HG03439 (cell line): ENCODE measurements at regions not wholly inside any gene's neighbourhood (a gene's known extent, or its start where the extent isn't known, plus 50 kb on each side); places are given as distances from the start of the nearest gene placed in this dataset.
"Not testable (repeated sequence)": the region's sequence is repeated elsewhere in the genome, so short reads cannot be mapped to it uniquely, and the experiment has no call there.

Source experiments
- ATAC-seq: cut with Tn5 transposase; IDR thresholded peaks from one replicate; pipeline ENCODE4 v1.9.1; 2021; ENCODE audit warnings: mild to moderate bottlenecking, moderate library complexity; ENCODE audit not compliant: unreplicated experiment

GRCh38 chr5:36389245-36389644, 87.5 kb upstream of the RANBP3L start:
- no peak for ATAC-seq

GRCh38 chr5:36390640-36391039, 88.9 kb upstream of the RANBP3L start:
- no peak for ATAC-seq

GRCh38 chr5:36392186-36392585, 90.5 kb upstream of the RANBP3L start:
- no peak for ATAC-seq

- no peak for ATAC-seq
Measured at GRCh38 chr5:36392818-36393217, 91.1 kb upstream of the RANBP3L start.

GRCh38 chr5:36393656-36394428, 92.1 kb upstream of the RANBP3L start:
- no peak for ATAC-seq

- no peak for ATAC-seq
Measured at GRCh38 chr5:36395260-36395659, 93.6 kb upstream of the RANBP3L start.

GRCh38 chr5:36395947-36396346, 94.2 kb upstream of the RANBP3L start:
- not testable (repeated sequence) for ATAC-seq

GRCh38 chr5:36396640-36397039, 94.9 kb upstream of the RANBP3L start:
- no peak for ATAC-seq

- no peak for ATAC-seq
Measured at GRCh38 chr5:36397901-36398536, 96.3 kb upstream of the RANBP3L start.

GRCh38 chr5:36402512-36402906, 100.8 kb upstream of the RANBP3L start:
- no peak for ATAC-seq

GRCh38 chr5:36403632-36404311, 102.1 kb upstream of the RANBP3L start:
- ATAC-seq: no peak

GRCh38 chr5:36406023-36406422, 104.3 kb upstream of the RANBP3L start:
- no peak for ATAC-seq

- no peak for ATAC-seq
Measured at GRCh38 chr5:36407396-36407795, 105.7 kb upstream of the RANBP3L start.

GRCh38 chr5:36409711-36410110, 108.0 kb upstream of the RANBP3L start:
- not testable (repeated sequence) for ATAC-seq

- not testable (repeated sequence) for ATAC-seq
Measured at GRCh38 chr5:36410672-36411071, 109.0 kb upstream of the RANBP3L start.

- ATAC-seq: no peak
Measured at GRCh38 chr5:36414869-36415282, 113.2 kb upstream of the RANBP3L start.

- ATAC-seq: no peak
Measured at GRCh38 chr5:36416605-36417004, 114.9 kb upstream of the RANBP3L start.

GRCh38 chr5:36417221-36417620, 115.5 kb upstream of the RANBP3L start:
- no peak for ATAC-seq

GRCh38 chr5:36417668-36418067, 116.0 kb upstream of the RANBP3L start:
- no peak for ATAC-seq

- ATAC-seq: no peak
Measured at GRCh38 chr5:36418152-36418979, 116.7 kb upstream of the RANBP3L start.

- no peak for ATAC-seq
Measured at GRCh38 chr5:36421256-36421655, 119.6 kb upstream of the RANBP3L start.
